ENCODE measurements at regions not wholly inside any gene's neighbourhood (a gene's known extent, or its start where the extent isn't known, plus 50 kb on each side); places are given as distances from the start of the nearest gene placed in this dataset.

DNA sequence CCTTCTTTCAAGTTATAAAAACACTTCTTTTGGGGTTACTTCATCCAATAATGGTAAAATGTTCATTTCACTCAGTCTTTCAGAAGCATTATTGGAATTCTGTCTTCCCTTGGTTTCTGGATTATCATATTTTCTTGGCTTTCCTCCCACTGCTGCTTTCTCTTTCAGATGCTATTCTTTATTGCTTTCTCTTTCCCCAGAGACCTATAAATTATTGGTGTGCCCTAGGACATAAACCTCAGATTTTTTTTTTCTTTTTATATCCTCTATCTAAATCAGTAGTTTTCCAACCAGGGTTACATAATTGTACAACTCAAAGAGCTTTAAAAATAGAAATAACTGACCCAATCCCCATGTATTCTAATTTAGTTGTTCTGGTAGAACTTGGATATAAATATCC lies 1005.5 kb downstream of the ARAP2 start:
- TF ChIP-seq, protein P1, sequence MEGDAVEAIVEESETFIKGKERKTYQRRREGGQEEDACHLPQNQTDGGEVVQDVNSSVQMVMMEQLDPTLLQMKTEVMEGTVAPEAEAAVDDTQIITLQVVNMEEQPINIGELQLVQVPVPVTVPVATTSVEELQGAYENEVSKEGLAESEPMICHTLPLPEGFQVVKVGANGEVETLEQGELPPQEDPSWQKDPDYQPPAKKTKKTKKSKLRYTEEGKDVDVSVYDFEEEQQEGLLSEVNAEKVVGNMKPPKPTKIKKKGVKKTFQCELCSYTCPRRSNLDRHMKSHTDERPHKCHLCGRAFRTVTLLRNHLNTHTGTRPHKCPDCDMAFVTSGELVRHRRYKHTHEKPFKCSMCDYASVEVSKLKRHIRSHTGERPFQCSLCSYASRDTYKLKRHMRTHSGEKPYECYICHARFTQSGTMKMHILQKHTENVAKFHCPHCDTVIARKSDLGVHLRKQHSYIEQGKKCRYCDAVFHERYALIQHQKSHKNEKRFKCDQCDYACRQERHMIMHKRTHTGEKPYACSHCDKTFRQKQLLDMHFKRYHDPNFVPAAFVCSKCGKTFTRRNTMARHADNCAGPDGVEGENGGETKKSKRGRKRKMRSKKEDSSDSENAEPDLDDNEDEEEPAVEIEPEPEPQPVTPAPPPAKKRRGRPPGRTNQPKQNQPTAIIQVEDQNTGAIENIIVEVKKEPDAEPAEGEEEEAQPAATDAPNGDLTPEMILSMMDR (IDR thresholded peaks at IDR 0.05; ENCODE audit: borderline replicate concordance, insufficient read depth, low read depth, low read length) = no peak
- H3K4me3 ChIP-seq (ENCODE audit: low read depth, low read length) = no peak overlapping the region

DNA sequence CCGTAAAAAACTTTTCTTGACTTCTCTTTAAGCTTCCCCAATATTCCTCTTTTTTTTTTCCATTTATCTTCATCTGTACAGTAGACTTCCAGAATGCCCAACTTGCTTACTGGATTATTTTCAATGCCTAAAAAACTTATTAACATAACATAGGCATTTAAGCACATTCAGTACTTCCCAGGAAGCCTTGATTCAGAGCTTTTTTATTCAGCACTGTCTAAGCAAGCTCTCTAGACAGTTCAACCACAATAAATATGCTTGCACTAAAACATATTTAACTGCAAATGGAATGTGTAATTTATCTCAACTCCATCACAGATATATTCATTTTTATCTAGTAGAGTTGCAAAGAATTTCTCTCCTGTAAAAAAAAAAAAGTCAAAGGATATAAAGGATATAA lies 997.8 kb downstream of the ARAP2 start:
- TF ChIP-seq, protein P1 (IDR thresholded peaks at IDR 0.05; ENCODE audit: borderline replicate concordance, insufficient read depth, low read depth, low read length) = no peak

DNA sequence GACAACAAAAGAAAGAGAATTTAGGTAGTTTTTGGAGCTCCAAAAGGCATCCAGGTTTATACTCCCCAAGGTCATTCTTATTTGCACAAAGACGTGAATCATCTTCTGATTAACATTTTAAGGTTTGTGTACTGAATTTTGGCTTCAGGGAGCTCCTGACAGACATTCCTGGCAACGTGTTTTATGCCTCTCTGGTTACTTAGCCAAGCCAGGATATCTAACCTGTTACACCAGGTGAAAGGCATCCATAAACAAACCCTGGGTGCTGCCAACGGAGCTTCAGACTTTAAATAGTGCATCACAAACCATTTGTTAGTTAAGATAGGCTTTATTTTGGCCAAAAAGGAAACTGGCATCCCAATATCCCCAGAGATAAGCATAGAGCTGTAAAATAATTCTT lies 997.3 kb downstream of the ARAP2 start:
- TF ChIP-seq, protein P1 (IDR thresholded peaks at IDR 0.05; ENCODE audit: borderline replicate concordance, insufficient read depth, low read depth, low read length) = no peak
- no peak overlapping the region for H3K4me3 ChIP-seq (ENCODE audit: low read depth, low read length)

More for the DNA sequence above, 997.8 kb downstream of the ARAP2 start:
- no peak overlapping the region for H3K4me3 ChIP-seq (ENCODE audit: low read depth, low read length)

DNA sequence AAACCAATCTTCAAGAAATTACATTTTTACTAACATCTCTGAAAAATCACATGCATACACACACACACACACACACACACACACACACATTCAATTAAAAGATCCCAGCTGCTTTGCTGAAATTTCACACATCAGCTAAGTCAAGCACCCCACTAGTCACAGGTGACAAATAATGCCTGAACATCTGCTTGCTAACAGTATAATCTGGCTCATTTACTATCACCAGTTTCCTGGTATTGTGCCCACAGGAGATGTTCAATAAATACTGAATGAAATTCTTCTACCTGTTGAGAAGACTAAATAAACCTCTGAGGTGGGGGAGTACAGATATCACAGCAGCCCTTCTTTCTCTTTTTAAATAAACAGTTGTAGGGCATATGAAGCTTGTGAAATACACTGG lies 994.0 kb downstream of the ARAP2 start:
- TF ChIP-seq, protein P1 (IDR thresholded peaks at IDR 0.05; ENCODE audit: borderline replicate concordance, insufficient read depth, low read depth, low read length) = no peak
- no peak overlapping the region for H3K4me3 ChIP-seq (ENCODE audit: low read depth, low read length)

DNA sequence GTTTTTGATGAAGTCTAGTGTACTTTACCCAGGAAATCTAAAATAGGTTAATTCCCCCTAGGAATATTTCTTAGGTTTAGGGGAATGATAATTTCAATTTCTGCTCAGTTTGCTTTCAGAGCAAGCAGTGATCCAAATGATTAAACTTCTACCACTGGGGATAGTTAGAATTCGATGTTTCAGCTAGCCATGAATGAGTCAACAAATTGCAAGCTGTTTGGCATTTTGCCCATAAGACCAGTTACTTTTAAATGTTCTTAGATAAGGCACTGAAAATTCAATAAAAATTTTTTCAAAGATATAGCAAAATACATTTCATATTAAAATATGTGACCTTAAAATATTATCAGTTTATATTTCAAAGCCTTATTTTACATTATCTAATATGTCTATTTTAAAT lies 993.6 kb downstream of the ARAP2 start:
- no peak overlapping the region for H3K4me3 ChIP-seq (ENCODE audit: low read depth, low read length)
- TF ChIP-seq, protein P1 (IDR thresholded peaks at IDR 0.05; ENCODE audit: borderline replicate concordance, insufficient read depth, low read depth, low read length) = no peak

DNA sequence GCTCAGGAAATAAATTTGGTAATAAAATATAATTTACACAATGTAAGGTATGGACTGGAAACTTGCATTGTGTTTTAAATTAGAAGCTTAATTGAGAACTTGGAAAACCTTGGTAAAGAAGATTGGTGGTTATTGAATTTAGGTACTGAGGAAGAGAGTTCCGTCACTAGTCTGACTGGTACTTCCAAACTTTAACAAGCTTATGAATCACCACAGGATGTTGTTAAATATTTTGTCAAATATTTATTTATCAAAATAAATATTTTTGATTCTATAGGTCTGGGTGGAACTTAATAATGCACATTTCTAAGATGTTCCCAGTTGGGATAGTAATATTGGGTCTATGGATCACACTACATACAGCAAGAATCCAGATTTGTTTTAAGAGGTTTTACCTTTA lies 992.2 kb downstream of the ARAP2 start:
- TF ChIP-seq, protein P1 (IDR thresholded peaks at IDR 0.05; ENCODE audit: borderline replicate concordance, insufficient read depth, low read depth, low read length) = no peak
- H3K4me3 ChIP-seq (ENCODE audit: low read depth, low read length) = no peak overlapping the region

DNA sequence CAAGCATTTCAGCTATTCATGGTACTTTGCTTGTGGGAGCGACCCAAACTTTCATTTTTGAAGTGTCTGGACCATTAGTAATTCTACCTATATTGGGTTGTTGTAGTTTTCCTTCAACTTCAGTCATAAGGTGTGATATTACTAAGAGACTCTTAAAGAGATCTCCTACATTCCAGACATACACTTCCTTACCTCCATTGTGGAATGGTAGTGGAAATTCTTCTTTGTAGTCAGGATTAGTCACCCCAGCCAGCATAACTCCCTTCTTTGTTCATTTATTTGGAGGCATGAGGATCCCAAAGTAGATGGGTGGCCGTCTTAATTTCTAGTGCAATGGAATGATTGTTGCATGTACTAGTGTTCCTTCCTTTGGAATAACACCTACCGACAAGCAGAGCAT lies 991.4 kb downstream of the ARAP2 start:
- TF ChIP-seq, protein P1 (IDR thresholded peaks at IDR 0.05; ENCODE audit: borderline replicate concordance, insufficient read depth, low read depth, low read length) = no peak
- no peak overlapping the region for H3K4me3 ChIP-seq (ENCODE audit: low read depth, low read length)

Measured in GM12875 (cell line).